C1 segment of cervical spinal cord (tissue), 14 donors: ENCODE measurements at regions not wholly inside any gene's neighbourhood (a gene's known extent, or its start where the extent isn't known, plus 50 kb on each side); places are given as distances from the start of the nearest gene placed in this dataset.
A peak's percentile ranks its signal among the peaks of the same experiment; 100 is the strongest.

ENCODE experiments used
- DNase-seq, 14 donors: peaks; one replicate each; lab custom pipeline; 2025; lab: John Stamatoyannopoulos, UW

- DNase-seq, result no peak
These were observed 220.0 kb upstream of the DPP6 start for GRCh38 chr7:153832160-153832559.

DNA sequence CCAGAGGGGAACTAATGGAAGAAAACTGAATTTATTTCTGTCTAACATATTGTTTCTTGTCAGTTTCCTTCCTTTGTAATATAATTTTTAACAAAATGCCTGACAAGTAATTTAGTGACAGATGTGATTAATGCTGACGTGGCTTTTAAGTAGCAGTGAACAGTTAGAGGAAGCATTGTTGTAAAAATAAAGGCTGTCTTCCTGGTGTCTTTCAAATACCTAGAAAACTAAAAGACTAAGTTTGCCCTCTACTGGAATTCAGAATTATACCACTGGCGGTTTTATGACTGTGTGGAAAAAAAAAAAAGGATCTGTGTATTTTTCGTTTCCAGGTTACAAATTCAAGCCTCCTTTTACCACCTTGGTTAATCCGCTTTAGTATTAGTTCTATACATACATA is 217.1 kb upstream of the DPP6 start:
- peak in 1 of 14 donors; percentile 79 for DNase-seq

GRCh38 chr7:153835712-153836265 is 216.4 kb upstream of the DPP6 start:
- DNase-seq, result peak in 3 of 14 donors; percentile 2 to 79 (median 17)

DNA sequence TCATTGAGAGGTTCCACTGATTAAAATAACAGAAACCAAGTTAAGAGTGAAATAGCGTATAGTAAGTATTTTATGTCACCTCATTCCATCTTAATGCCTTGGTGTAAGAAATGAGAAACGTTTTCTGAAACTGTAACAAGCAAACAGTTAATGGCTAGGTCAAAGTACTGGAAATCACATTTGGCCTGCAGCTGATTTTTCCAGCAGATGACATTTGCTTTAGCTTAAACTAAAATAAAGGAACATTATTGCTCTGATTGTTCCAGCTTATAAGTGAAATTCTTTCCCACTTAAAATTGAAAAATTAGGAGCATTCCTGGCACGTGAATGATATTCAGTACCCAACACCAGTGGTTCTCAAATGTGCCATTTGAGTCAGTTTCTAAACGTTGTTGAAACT is 213.6 kb upstream of the DPP6 start:
- DNase-seq, result no peak

DNA sequence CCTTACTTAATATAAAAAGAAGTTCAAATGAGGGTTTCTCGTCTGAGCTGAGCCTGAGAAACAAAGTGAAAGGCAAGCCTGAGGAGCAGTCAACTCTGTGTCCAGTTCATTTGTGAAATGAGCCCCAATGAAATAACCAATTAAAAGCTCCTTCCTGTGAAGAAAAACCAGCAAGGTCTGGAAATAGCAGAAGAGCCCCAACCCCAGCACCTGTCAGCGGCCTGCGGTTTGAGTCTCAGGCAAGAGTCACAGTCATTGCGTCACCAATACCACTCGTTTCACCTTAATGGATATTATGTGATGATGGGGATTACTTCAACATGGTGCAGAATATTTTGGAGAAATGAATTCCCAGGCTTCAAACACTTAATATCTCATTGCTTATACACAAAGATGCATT is 211.3 kb upstream of the DPP6 start:
- no peak for DNase-seq

- DNase-seq, result no peak
These were observed 204.4 kb upstream of the DPP6 start for GRCh38 chr7:153847828-153848227.

DNA sequence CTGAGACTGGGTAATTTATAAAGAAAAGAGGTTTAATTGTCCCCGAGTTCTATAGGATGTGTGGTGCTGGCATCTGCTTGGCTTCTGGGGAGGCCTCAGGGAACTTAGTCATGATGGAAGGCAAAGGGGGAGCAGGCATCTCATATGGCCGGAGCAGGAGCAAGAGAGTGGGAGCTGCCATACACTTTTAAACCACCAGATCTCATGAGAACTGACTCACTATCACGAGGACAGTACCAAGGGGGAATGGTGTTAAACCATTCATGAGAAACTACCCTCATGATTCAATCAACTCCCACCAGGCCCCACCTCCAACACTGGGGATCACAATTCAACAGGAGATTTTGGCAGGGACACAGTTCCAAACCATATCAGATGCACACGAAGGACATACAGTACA is 199.9 kb upstream of the DPP6 start:
- DNase-seq, result no peak

- DNase-seq, result peak in 4 of 14 donors; percentile 3 to 36 (median 8)
These were observed 193.8 kb upstream of the DPP6 start for GRCh38 chr7:153858355-153858754.

DNA sequence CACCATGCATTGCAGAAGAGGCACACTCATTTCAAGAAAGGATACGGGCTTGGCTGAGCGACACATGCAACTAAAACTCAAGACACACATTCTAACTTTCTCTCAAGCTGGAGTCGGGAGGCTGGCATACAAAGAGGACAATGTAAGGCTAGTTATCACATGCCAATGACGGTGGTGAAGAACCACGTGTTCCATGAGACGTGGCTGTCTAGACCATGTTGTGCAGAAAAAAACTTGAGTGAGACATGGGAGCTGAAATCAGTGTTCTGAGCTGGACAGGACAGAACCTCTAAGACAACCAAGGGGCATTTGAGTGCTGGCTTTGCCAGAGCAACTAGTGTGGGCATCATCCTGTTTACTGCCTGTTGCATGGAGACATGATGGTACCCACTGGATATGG is 193.0 kb upstream of the DPP6 start:
- no peak for DNase-seq

GRCh38 chr7:153886506-153887441 is 165.4 kb upstream of the DPP6 start:
- peak in 8 of 14 donors; percentile 26 to 76 (median 55) for DNase-seq

DNA sequence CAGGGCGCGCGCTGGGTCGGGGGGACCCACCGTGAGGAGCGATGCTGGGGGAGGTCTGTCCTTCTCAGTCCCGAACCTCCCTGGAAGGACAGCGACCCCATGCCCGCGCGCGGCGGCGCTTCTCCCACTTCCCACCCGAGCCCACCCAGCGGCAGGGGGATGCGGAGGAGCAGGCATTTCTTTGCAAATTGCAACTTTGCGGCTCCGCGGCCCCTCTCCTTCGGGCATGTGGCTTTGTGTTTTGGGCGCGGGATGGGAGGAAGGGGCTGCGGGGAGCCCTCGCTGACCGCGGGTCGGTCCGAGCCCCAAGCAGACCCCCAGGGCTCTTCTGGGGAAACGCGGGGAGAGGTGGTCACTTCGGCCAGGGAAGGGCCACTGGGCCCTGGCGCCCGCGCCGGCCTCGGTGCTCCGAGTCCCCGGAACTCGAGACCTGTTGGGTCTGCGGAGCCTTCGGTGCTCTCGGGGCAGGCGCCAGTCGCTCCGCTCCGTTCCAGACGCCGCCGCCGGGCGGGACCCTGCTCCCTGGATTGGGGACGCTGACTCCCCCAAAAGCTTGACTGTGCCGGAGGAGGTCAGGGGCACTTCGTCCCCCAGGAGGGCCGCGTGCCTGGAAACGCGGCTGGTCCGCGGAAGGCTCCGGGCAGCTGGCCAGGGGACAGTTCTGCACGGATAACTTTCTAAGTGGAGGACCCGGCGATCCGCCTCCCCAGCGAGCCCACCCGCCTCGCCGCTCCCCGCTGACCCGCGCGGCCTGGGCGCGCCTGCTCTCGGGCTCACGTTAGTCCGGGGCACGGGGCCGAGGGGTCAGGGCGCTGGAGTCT is 164.2 kb upstream of the DPP6 start:
- peak in 6 of 14 donors; percentile 16 to 68 (median 38) for DNase-seq

DNA sequence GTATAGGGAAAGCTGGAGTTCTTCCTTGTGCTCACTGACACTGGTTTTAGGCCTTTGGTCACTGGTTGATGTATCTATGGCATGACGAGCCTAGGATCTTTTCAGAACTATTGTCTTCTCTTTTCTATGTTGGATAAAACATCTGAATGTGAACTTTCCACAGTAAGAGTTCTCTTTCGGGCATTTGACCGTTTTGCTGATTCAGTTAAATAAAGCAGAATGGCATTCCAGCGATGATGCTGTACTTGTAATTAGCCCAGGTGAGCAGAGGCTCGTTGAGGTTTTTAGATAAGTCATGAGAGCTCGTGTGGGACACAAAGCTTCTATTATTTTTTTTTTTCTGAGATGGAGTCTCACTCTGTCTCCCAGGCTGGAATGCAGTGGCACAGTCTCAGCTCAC is 160.2 kb upstream of the DPP6 start:
- DNase-seq, result no peak

DNA sequence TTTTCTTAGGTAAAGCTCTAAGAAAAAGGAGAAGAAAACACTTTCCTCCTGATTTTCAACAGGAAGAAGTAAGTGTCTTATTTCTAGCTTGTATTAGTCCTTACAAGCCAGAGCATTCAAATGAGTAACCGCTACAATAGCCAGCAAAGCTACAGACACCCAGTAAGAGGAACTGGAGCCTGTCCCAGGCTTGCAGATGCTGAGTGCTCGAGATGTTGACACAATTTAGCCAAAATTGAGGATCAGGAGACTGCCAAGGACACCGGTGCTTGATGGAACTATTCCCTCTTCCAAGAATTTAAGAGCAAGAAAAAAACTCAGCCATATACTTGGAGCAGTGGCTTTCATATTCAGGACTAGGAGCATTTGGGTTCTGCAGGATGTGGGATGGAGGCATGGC is 149.3 kb upstream of the DPP6 start:
- peak in 3 of 14 donors; percentile 6 to 26 (median 7) for DNase-seq

GRCh38 chr7:153912211-153912610 is 140.0 kb upstream of the DPP6 start:
- no peak for DNase-seq

- no peak for DNase-seq
These were observed 132.1 kb upstream of the DPP6 start for GRCh38 chr7:153920126-153920525.

GRCh38 chr7:153920897-153921296 is 131.3 kb upstream of the DPP6 start:
- no peak for DNase-seq

GRCh38 chr7:153921408-153921807 is 130.8 kb upstream of the DPP6 start:
- DNase-seq, result no peak

- no peak for DNase-seq
These were observed 121.5 kb upstream of the DPP6 start for GRCh38 chr7:153930696-153931095.

DNA sequence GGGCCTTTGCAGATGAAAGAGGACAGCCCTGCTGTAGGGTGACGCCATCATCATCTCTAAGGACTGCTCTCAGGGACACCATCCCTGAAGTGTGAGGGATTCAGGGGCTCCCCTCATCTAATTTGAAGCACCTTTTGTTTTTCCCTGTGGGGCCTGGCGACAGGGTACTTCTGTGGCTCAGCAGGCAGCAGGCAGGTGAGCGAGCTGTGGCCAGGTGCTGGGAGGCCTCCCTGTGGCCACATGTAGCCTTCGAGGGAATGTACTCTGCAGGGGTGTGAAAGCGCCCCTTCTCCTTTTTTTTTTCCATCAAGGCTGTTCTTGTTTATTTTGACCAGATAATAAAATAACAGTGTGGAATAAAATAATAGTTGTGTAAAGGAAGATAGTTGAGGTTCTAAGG is 118.2 kb upstream of the DPP6 start:
- no peak for DNase-seq

DNA sequence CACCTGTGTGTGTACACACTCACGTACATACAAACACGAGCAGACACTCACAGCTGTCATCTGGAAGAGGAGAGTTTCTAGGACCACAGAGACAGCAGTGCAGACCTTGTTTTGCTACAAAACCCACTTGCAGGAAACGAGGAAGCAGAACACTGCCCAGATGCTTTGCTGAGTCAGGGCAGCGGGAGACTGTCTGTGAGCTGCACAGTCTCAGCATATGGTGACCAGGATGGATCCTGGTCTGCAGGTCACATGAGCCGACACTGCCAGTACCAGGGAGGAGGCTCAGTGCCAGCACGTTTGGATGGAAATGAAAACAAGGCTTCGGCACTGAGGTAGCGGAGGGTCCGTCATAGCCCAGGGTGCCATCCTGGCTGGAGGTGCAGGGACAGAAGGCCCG is 117.6 kb upstream of the DPP6 start:
- DNase-seq, result peak in 2 of 14 donors; percentile 34 to 77

GRCh38 chr7:153935095-153935494 is 117.1 kb upstream of the DPP6 start:
- no peak for DNase-seq

DNA sequence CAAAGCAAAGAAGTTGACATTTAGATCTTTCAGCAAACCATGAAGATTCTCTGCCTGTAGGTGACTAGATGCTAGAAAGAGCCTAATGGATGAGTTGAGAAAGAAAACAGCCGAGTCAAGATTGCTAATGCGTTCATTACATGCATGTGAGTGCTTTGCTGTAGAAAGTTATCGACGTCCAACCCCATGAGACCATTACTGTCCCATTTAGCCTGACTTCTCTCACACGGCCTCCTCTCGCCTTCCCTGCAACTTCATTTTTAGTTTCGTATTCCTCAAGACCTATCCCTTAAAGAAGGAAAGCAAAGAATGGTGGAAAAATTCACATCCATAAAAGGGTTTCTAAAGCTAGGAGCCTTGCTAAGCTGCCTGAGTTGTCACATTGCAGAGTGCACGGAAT is 113.7 kb upstream of the DPP6 start:
- DNase-seq, result no peak
